Activated naive CD8-positive, alpha-beta T cell treated with anti-CD3 and anti-CD28 coated beads, Interleukin-2, amount 50 U/mL, for 24 hours (primary cell): ENCODE measurements at regions not wholly inside any gene's neighbourhood (a gene's known extent, or its start where the extent isn't known, plus 50 kb on each side); places are given as distances from the start of the nearest gene placed in this dataset.

Experiments used
- ATAC-seq: fragments of 150-1000 bp; cut with Tn5 transposase; one replicate; pipeline ENCODE4 v1.10.0; 2021
- DNase-seq: peaks from one replicate; pipeline ENCODE4 v3.0.0; 2021
- H3K27ac Mint-ChIP-seq: one replicate; pipeline ENCODE4 v1.8.0; 2021; ENCODE audit warnings: mild to moderate bottlenecking, mixed read lengths
- H3K27me3 Mint-ChIP-seq: one replicate; pipeline ENCODE4 v1.8.0; 2021; ENCODE audit warnings: mixed read lengths
- H3K36me3 Mint-ChIP-seq: one replicate; pipeline ENCODE4 v1.8.0; 2021; ENCODE audit warnings: low read depth, mixed read lengths
- H3K4me1 Mint-ChIP-seq: one replicate; pipeline ENCODE4 v1.8.0; 2021; ENCODE audit warnings: mixed read lengths
- H3K4me3 Mint-ChIP-seq: one replicate; pipeline ENCODE4 v1.8.0; 2021; ENCODE audit warnings: mild to moderate bottlenecking, moderate library complexity, mixed read lengths
- H3K9me3 Mint-ChIP-seq: one replicate; pipeline ENCODE4 v1.8.0; 2021; ENCODE audit warnings: mixed read lengths

DNA sequence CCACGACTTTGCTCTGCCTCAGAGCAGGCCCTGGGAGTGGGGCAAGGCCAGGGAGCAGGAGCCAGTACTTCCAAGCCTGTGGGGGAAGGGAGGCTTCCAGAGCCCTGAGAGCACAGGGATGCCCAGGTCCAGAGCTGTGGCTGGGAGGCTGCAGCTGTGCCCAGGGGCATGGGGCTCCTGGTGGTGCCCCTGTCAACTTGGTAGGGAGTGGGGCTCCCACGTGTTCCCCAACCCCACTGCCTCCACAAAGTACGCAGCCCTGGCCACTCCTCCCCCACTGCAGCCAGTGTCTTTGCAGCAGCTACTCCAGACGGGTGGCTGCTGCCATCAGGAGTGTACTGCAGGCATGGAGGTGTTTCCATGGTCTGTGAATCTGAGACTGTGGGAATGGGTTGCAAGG is 294.1 kb upstream of the SNX7 start:
- no peaks in the 10 kb centered on the region for H3K27me3 Mint-ChIP-seq
- no peak for DNase-seq

DNA sequence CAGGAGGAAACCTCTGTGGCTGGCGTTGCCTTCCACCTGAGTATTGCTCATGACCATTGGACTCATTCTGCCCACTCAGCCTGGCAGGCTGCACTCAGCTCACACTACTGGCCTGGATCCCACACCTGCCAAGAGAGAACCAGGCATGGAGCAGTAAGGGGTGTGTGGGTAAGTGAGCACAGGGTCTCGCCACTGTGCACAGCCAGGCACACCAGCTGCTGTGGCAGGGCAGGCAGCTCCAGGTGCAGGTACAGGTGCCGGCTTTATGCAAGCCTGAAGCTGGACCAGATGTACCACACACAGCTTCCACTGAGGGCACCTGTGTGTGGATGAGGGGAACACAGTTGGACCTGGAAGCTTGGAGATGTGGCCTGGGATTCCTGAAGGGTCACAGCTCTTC is 295.2 kb upstream of the SNX7 start:
- Mint-ChIP-seq H3K4me1 (no peaks in the 10 kb centered on the region), H3K27me3 (no peaks in the 10 kb centered on the region), H3K9me3 (no peaks in the 10 kb centered on the region), H3K27ac (no peak overlapping the region), H3K36me3 (no peaks in the 10 kb centered on the region), H3K4me3 (no peak overlapping the region)
- peak; percentile 4 for ATAC-seq
- no peak for DNase-seq

More for the DNA sequence above, 294.1 kb upstream of the SNX7 start:
- ATAC-seq: no peak
- Mint-ChIP-seq H3K4me1 (no peaks in the 10 kb centered on the region), H3K36me3 (no peaks in the 10 kb centered on the region), H3K27ac (no peak overlapping the region), H3K9me3 (no peaks in the 10 kb centered on the region), H3K4me3 (no peak overlapping the region)

DNA sequence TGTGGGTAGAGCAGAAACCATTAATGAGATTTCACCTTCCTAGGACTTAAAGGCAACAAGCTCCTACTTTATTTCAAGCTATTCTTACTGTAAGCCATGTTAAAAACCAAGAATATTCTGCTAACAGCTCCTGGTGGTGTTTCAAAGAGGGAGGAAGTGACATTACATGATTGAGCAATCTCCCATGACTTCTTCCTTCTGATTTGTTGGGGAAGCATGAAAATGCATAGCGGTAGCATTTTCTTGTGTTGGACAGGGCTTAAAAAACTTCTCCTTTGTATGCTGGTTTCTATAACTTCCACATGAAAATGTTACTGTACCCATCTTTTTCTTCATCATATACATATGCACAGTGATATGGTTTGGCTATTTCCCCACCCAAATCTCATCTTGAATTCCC is 297.0 kb upstream of the SNX7 start:
- DNase-seq (no peak), ATAC-seq (no peak)
- Mint-ChIP-seq H3K27ac (no peak overlapping the region), H3K4me3 (no peak overlapping the region), H3K9me3 (no peaks in the 10 kb centered on the region), H3K36me3 (no peaks in the 10 kb centered on the region), H3K27me3 (no peaks in the 10 kb centered on the region), H3K4me1 (no peaks in the 10 kb centered on the region)

DNA sequence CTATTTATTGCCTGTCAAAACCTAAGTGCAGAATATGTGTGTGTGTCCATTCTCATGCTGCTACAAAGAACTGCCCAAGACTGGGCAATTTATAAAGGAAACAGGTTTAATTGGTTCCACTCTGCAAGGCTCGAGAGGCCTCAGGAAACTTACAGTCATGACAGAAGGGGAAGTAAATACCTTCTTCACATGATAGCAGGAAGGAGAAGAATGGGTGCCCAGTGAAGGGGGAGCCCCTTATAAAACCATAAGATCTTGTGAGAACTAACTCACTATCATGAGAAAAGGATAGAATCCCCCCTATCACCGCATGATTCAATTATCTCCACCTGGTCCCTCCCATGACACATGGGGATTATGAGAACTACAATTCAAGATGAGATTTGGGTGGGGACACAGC is 300.7 kb upstream of the SNX7 start:
- Mint-ChIP-seq H3K36me3 (no peaks in the 10 kb centered on the region), H3K4me3 (no peak overlapping the region), H3K27me3 (no peaks in the 10 kb centered on the region), H3K27ac (no peak overlapping the region), H3K9me3 (no peaks in the 10 kb centered on the region), H3K4me1 (no peaks in the 10 kb centered on the region)
- DNase-seq: no peak
- ATAC-seq: no peak

DNA sequence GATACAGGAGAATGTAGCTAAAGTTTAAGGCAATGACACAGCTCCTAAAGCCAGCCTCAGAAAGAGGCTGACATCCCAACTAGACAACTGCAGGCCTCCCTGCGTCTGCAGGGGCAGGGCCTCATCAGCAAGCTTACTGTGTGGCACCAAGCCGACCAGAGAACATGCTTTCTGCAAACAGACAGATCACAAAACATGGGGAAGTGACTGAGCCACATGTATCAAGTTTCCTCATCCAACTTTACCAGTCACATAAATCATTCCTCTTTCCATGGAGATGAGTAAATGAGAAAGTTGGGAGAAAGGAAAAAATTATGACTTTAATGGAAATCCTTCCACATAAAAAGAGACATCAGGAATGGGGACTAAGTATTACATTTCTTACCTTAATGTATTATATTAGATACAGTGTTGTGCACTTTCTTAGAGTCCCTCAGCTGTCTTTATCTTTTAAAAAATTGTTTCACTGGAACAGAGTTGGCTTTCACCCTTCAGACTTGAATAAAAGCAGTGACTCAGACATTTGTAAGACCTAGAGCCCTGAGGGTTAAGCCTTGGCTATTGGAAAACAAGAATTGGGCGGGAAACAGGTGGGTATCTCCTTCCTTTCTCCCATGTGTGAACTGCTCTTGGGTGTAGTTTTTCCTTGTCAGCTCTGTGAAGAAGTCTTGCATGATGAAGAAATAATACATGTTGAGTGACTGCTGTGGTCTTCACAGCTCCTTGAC is 305.7 kb upstream of the SNX7 start:
- no peak overlapping the region for H3K4me3 Mint-ChIP-seq
- no peak for DNase-seq
- H3K27ac Mint-ChIP-seq: no peak overlapping the region
- ATAC-seq: no peak
- H3K27me3 Mint-ChIP-seq: no peaks in the 10 kb centered on the region
- no peaks in the 10 kb centered on the region for H3K36me3 Mint-ChIP-seq
- H3K9me3 Mint-ChIP-seq: peaks cover 3% of the 10 kb centered on the region
- H3K4me1 Mint-ChIP-seq: peaks cover 3% of the 10 kb centered on the region

DNA sequence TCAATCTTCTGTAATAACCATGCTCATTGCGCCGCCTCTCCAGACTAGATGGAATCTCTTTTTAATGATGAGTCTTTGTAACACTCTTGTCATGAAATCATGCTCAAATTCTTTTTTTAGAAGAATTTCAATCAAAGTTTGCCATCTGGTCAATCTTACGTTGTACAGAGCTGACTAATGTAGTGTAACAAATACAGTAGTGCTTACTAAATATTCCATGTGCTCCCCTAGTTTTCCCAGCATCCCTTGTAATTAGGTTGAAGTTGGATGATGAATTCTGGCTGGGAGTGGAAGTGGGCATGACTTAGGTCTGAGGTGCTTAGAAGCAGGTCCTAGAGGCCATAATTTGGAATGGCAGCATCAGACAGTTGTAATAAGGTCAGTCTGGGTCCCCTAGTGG is 309.1 kb upstream of the SNX7 start:
- H3K4me3 Mint-ChIP-seq: no peak overlapping the region
- no peak for DNase-seq

DNA sequence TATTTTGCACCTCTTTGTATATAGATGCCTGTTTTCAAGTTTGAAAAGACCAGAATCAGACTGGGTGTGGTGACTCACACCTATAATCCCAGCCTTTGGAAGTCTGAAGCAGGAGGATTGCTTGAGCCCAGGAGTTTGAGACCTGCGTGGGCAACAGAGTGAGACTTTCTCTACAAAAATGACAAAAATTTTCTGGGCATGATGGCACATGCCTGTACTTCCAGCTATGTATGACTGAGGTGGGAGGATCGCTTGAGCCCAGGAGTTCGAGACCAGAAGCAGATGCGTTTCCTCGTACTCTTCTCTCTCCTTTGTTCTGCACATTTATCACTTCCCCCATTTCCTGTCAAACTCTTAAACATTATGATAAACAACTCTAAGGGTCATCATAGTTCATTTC is 310.0 kb upstream of the SNX7 start:
- ATAC-seq (no peak), DNase-seq (no peak)
- Mint-ChIP-seq H3K9me3 (peaks cover 3% of the 10 kb centered on the region), H3K36me3 (no peaks in the 10 kb centered on the region), H3K27me3 (no peaks in the 10 kb centered on the region), H3K4me1 (peaks cover 3% of the 10 kb centered on the region), H3K27ac (no peak overlapping the region), H3K4me3 (no peak overlapping the region)

More for the DNA sequence above, 309.1 kb upstream of the SNX7 start:
- Mint-ChIP-seq H3K4me1 (peaks cover 3% of the 10 kb centered on the region), H3K9me3 (peaks cover 3% of the 10 kb centered on the region), H3K27ac (no peak overlapping the region), H3K36me3 (no peaks in the 10 kb centered on the region), H3K27me3 (no peaks in the 10 kb centered on the region)
- no peak for ATAC-seq

DNA sequence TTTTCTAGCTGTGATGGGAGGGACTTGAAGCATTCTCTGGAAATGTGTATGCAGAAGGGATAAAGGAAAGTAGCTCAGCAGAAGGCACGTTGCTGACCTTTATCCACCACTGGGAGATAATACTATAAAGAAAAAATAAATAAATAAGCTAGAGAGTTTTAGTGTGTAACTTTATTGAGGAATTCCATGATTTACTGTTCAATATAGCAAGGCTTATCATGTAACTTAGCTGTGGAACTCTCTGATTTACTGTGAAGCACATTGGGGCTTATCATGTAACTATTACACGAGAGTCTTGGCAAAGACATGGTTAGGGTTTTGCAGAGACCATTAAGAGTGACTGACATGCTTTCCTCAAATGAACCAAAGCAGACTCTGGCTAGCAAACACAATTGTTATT is 316.1 kb upstream of the SNX7 start:
- H3K4me3 Mint-ChIP-seq: no peak overlapping the region
- no peaks in the 10 kb centered on the region for H3K27me3 Mint-ChIP-seq
- no peaks in the 10 kb centered on the region for H3K4me1 Mint-ChIP-seq
- ATAC-seq: no peak
- DNase-seq: no peak
- H3K36me3 Mint-ChIP-seq: no peaks in the 10 kb centered on the region
- no peaks in the 10 kb centered on the region for H3K9me3 Mint-ChIP-seq
- no peak overlapping the region for H3K27ac Mint-ChIP-seq

DNA sequence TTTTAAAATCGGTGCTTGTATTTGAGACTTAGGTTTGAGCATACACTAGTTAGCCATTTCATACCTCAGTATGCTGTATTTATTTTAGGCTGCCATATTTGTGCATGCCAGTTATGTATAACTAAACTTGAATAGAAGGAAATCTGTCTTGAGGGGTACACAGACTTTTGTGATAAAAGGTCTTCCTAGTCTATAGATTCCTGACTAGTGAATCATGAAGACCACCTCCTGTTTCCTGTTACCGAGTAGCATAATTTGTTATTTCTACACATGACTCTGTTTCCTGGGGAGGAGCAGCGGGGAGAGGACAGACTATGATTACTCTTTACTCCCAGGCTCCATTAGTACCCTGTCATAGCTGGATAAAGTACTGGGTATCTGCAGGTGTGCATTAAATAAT is 316.8 kb upstream of the SNX7 start:
- H3K36me3 Mint-ChIP-seq: no peaks in the 10 kb centered on the region
- ATAC-seq (no peak), DNase-seq (no peak)
- H3K4me1 Mint-ChIP-seq: no peaks in the 10 kb centered on the region
- no peaks in the 10 kb centered on the region for H3K9me3 Mint-ChIP-seq
- no peak overlapping the region for H3K27ac Mint-ChIP-seq
- no peaks in the 10 kb centered on the region for H3K27me3 Mint-ChIP-seq
- H3K4me3 Mint-ChIP-seq: no peak overlapping the region

DNA sequence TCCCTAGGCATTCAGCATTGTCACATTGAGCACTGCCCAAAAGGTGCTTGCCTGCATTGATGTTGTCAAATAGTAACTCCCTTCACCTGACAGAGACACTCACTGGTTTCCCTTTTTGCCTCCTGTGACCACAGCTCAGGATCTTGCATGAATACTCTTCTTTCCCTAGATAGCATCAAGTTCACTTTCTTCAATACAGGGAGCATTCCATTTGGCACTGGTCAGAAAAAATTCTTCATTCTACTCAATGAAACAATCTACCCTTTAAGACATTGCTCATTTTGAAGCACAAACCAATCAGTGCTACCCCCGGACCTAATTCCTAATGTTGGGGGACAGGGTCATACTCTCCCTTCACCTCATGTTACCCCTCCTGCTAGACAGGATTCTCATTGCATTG is 319.0 kb upstream of the SNX7 start:
- Mint-ChIP-seq H3K4me3 (no peak overlapping the region), H3K36me3 (no peaks in the 10 kb centered on the region), H3K4me1 (no peaks in the 10 kb centered on the region), H3K27ac (no peak overlapping the region), H3K27me3 (no peaks in the 10 kb centered on the region), H3K9me3 (no peaks in the 10 kb centered on the region)
- DNase-seq (no peak), ATAC-seq (no peak)

DNA sequence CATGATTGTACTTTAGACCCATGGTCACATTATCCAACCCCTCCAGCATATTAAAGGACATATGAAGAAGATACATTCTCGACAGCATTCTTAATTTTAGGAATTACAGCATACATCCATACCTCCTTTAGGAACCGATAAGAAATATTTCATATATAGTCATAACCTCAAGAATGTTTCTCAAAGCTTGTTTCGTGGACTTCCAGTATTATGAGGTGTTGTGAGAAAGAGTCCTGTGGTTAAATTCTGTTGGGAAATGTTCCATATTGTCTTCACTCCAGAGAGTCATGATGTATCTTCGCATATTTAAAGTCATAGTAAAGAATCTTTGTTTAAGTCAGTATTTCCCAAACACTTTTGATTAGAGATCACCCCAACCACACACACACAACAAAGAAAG is 321.0 kb upstream of the SNX7 start:
- H3K36me3 Mint-ChIP-seq: no peaks in the 10 kb centered on the region
- H3K27ac Mint-ChIP-seq: no peak overlapping the region
- no peaks in the 10 kb centered on the region for H3K9me3 Mint-ChIP-seq
- ATAC-seq (no peak), DNase-seq (no peak)
- H3K4me1 Mint-ChIP-seq: no peaks in the 10 kb centered on the region
- no peak overlapping the region for H3K4me3 Mint-ChIP-seq
- H3K27me3 Mint-ChIP-seq: no peaks in the 10 kb centered on the region

DNA sequence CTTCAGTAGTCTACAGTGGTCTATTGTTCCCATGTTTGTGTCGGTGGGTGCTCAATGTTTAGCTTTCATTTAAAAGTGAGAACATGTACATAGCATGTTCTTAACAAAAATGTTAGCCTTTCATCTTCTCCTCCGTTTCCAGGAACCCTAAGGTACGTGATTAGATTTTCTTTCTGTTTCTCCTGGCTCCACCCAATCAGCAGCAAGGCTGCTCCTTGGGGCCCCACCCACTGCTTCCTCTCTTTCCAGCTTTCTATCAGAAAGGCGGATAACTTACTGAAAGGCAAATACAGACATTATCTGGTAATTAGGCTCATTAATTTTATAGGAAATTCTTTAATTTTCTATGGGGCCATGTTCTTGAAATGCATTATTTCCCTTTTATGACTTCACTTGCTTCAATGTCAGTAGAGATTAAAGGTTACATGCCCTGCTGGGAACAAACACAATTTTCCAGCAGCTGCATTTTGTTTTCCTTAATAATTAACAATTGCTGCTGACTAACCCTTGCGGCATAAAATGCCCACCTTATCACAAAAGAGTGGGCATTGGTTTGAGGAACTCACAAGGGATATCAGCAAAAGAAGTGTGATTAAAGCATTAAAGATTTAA is 324.9 kb upstream of the SNX7 start:
- Mint-ChIP-seq H3K9me3 (no peaks in the 10 kb centered on the region), H3K4me1 (no peaks in the 10 kb centered on the region), H3K27me3 (no peaks in the 10 kb centered on the region), H3K36me3 (no peaks in the 10 kb centered on the region), H3K4me3 (no peak overlapping the region), H3K27ac (no peak overlapping the region)
- no peak for DNase-seq
- no peak for ATAC-seq

DNA sequence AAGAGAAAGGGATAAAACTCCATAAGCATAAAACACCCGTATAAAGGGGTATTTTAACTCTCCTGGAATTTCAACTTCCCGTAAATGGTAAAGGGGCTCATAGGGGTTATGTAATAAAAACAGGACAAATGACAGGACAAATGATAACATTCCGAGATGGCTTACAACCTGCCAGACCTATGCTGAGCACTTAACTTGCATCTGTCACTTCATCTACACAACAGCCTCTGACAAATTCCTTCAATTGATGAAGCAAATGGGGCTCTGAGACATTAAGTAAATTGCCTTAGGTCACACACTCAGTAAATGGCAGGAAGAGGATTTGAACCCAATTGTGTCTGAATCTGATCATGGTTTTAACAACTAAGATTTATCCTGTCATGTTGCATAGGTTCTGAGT is 327.6 kb upstream of the SNX7 start:
- no peaks in the 10 kb centered on the region for H3K4me1 Mint-ChIP-seq
- ATAC-seq (no peak), DNase-seq (no peak)
- H3K27ac Mint-ChIP-seq: no peak overlapping the region
- no peaks in the 10 kb centered on the region for H3K9me3 Mint-ChIP-seq
- H3K4me3 Mint-ChIP-seq: no peak overlapping the region
- no peaks in the 10 kb centered on the region for H3K36me3 Mint-ChIP-seq
- H3K27me3 Mint-ChIP-seq: no peaks in the 10 kb centered on the region

DNA sequence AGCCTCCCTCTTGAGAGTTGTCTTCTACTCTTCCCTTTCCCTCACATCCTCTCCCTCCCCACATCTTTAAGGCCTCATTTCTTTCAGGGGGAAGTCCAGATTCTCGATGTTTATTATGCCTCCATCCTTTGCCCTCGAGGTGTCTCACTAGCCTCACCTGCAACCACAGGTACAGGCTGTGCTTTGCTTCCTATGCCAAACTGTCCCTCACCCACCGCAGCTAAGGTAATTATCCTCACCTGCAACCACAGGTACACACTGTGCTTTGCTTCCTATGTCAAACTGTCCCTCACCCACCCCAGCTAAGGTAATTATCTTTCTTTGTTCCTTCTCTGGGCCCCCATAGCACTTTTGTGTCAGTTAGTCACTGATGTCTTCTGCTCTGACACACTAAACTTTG is 328.1 kb upstream of the SNX7 start:
- Mint-ChIP-seq H3K9me3 (no peaks in the 10 kb centered on the region), H3K4me3 (no peak overlapping the region), H3K27me3 (no peaks in the 10 kb centered on the region), H3K27ac (no peak overlapping the region), H3K36me3 (no peaks in the 10 kb centered on the region), H3K4me1 (no peaks in the 10 kb centered on the region)
- ATAC-seq (no peak), DNase-seq (no peak)

DNA sequence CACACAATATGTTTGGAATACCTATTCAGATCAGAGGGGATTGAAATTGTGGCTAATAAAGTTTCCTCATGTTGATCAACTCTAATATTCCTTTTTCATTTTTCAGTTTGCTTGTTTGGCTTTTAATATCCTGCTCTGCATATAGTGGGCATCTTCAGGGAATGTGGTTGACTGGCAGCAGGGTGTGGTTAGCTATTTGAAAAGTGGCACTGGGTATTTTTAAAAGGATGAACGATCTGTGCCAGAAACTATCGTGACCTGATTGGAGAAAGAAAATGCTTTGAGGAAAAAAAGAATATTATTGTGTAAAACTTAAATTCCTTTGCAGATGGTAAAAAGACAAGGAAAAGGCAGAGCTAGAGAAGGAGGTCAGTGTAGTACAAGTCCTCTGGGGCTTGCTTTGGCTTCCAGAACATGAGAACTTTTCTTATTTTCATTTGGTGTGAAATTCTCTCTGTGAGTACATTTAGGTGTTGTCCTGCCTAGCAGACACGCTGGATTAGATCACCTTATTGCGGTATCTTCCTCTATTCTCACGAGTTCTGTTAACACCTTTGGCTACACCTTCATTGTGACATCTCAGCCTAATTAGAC is 329.7 kb upstream of the SNX7 start:
- Mint-ChIP-seq H3K36me3 (no peaks in the 10 kb centered on the region), H3K9me3 (no peaks in the 10 kb centered on the region), H3K27me3 (no peaks in the 10 kb centered on the region), H3K27ac (no peak overlapping the region), H3K4me3 (no peak overlapping the region), H3K4me1 (no peaks in the 10 kb centered on the region)
- DNase-seq (no peak), ATAC-seq (no peak)
